ENCODE measurements at regions not wholly inside any gene's neighbourhood (a gene's known extent, or its start where the extent isn't known, plus 50 kb on each side); places are given as distances from the start of the nearest gene placed in this dataset.

DNA sequence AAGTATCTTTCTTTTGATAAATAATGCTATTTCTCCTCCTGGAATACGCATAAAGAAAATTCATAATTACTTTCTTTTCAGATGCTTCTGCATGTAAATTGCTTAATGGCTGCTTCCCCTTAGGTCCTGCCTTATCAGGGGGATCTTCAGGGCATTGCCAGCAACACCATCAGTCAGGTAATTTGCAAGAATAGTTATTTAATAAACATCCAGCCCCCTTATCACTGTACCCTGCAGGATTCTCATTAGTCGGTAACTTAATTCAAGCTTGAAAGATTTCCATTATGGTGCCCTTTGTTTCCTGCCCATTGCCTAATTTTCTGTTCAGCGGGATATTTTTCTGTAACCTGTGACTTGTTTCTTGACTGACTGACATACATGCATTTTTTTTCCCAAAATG, 414.5 kb downstream of the MFSD1 start:
- no peak overlapping the region for H3K27ac ChIP-seq (ENCODE audit: low read depth, low read length)
- TF ChIP-seq, protein P1, sequence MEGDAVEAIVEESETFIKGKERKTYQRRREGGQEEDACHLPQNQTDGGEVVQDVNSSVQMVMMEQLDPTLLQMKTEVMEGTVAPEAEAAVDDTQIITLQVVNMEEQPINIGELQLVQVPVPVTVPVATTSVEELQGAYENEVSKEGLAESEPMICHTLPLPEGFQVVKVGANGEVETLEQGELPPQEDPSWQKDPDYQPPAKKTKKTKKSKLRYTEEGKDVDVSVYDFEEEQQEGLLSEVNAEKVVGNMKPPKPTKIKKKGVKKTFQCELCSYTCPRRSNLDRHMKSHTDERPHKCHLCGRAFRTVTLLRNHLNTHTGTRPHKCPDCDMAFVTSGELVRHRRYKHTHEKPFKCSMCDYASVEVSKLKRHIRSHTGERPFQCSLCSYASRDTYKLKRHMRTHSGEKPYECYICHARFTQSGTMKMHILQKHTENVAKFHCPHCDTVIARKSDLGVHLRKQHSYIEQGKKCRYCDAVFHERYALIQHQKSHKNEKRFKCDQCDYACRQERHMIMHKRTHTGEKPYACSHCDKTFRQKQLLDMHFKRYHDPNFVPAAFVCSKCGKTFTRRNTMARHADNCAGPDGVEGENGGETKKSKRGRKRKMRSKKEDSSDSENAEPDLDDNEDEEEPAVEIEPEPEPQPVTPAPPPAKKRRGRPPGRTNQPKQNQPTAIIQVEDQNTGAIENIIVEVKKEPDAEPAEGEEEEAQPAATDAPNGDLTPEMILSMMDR (IDR thresholded peaks at IDR 0.05; ENCODE audit: extremely low read depth, low read depth, low read length), result no peak
- H3K27me3 ChIP-seq (ENCODE audit: insufficient read depth, low read length), result no peaks in the 10 kb centered on the region
- no peak for DNase-seq (ENCODE audit: insufficient read length, low spot score, missing footprints)
- no peak overlapping the region for H2AFZ ChIP-seq (ENCODE audit: low read length)
- no peaks in the 10 kb centered on the region for H3K79me2 ChIP-seq (ENCODE audit: insufficient read depth, low read length)
- H3K9me3 ChIP-seq (ENCODE audit: low read depth, low read length), result no peaks in the 10 kb centered on the region
- no peak overlapping the region for H3K4me2 ChIP-seq (ENCODE audit: insufficient read depth, low read length)
- no peak overlapping the region for H3K4me3 ChIP-seq (ENCODE audit: insufficient read depth, low read length)
- H3K4me1 ChIP-seq (ENCODE audit: insufficient read depth, low read length), result no peaks in the 10 kb centered on the region
- H4K20me1 ChIP-seq (ENCODE audit: insufficient read depth, low read length), result no peaks in the 10 kb centered on the region
- H3K36me3 ChIP-seq (ENCODE audit: insufficient read depth, low read length), result no peaks in the 10 kb centered on the region

DNA sequence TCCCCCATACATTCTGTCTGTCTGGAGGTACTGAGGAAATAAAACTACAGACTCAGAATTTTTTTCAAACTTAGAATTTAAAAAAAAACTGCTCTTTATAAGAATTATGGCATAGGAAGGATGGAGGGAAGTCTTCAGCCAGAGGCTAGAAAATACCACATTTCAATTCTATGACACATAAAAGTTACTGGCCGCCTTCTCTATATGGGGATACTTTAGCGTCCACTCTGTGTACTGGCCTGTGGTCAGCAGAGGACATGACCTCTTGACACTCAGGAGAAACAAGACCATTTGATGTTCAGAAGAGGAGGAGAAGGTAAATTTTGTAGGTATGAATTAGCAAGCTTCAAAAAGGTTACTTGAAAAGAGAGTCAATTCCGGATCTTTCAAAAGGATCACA, 417.4 kb downstream of the MFSD1 start:
- Histone ChIP-seq H3K4me3 (ENCODE audit: insufficient read depth, low read length) (no peak overlapping the region), H3K79me2 (ENCODE audit: insufficient read depth, low read length) (no peaks in the 10 kb centered on the region), H4K20me1 (ENCODE audit: insufficient read depth, low read length) (no peaks in the 10 kb centered on the region), H3K36me3 (ENCODE audit: insufficient read depth, low read length) (no peaks in the 10 kb centered on the region), H3K27ac (ENCODE audit: low read depth, low read length) (no peak overlapping the region), H3K27me3 (ENCODE audit: insufficient read depth, low read length) (no peaks in the 10 kb centered on the region), H3K9me3 (ENCODE audit: low read depth, low read length) (no peaks in the 10 kb centered on the region), H2AFZ (ENCODE audit: low read length) (no peak overlapping the region), H3K4me1 (ENCODE audit: insufficient read depth, low read length) (no peaks in the 10 kb centered on the region), H3K4me2 (ENCODE audit: insufficient read depth, low read length) (no peak overlapping the region)
- no peak for DNase-seq (ENCODE audit: insufficient read length, low spot score, missing footprints)
- TF ChIP-seq, protein P1 (IDR thresholded peaks at IDR 0.05; ENCODE audit: extremely low read depth, low read depth, low read length), result no peak

DNA sequence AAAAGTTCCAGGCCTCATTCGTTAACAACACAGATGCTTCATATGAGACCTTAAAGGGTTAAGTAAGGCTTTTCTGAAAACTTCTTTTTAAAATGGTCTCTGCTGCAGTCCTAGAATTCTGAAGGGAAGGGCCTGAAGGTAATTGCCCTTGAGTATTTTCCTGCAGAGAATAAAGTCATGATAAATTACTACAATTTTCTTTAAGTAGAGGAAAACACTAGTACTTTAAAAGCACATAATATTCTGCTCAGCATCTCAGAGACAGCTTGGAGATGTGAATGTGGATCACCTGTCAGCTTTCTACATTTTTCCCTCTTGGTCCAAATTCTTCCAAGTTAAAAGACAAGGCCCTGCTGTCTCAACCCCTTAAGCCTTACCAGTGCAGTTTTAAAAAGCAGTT, 419.5 kb downstream of the MFSD1 start:
- Histone ChIP-seq H3K4me1 (ENCODE audit: insufficient read depth, low read length) (no peaks in the 10 kb centered on the region), H3K27me3 (ENCODE audit: insufficient read depth, low read length) (no peaks in the 10 kb centered on the region), H3K79me2 (ENCODE audit: insufficient read depth, low read length) (no peaks in the 10 kb centered on the region), H3K36me3 (ENCODE audit: insufficient read depth, low read length) (no peaks in the 10 kb centered on the region), H3K4me3 (ENCODE audit: insufficient read depth, low read length) (no peak overlapping the region), H3K27ac (ENCODE audit: low read depth, low read length) (no peak overlapping the region), H2AFZ (ENCODE audit: low read length) (no peak overlapping the region), H4K20me1 (ENCODE audit: insufficient read depth, low read length) (no peaks in the 10 kb centered on the region), H3K9me3 (ENCODE audit: low read depth, low read length) (no peaks in the 10 kb centered on the region), H3K4me2 (ENCODE audit: insufficient read depth, low read length) (no peak overlapping the region)
- TF ChIP-seq, protein P1 (IDR thresholded peaks at IDR 0.05; ENCODE audit: extremely low read depth, low read depth, low read length), result no peak
- no peak for DNase-seq (ENCODE audit: insufficient read length, low spot score, missing footprints)

DNA sequence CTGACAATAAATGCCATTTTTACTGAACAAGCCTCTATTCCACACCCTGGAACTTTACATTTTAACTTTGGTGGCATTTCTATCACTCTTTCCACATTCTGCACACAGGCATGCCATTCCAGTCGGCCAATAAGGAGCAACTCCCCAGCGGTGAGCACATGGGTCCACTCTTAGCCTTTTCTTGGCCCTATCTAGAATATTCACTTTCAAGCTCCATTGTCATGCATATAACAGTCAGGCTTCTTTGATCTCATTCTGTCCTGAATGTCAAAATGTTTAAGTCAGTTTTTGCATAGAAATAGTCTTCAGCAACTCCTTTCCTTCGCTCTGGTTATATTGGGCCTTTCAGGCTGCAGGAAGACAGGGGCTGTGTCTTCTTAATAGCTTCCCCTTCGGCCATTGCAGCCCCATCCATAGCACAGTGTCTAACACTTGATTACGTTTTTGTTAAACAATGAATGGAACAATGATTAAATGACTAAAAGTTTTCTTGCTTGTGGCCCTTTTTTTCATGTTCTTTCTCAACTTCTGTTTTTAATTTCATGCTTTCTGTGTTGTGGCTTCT, 427.3 kb downstream of the MFSD1 start:
- Histone ChIP-seq H3K27ac (ENCODE audit: low read depth, low read length) (no peak overlapping the region), H3K9me3 (ENCODE audit: low read depth, low read length) (no peaks in the 10 kb centered on the region), H3K36me3 (ENCODE audit: insufficient read depth, low read length) (no peaks in the 10 kb centered on the region), H4K20me1 (ENCODE audit: insufficient read depth, low read length) (no peaks in the 10 kb centered on the region), H3K27me3 (ENCODE audit: insufficient read depth, low read length) (no peaks in the 10 kb centered on the region), H3K4me2 (ENCODE audit: insufficient read depth, low read length) (no peak overlapping the region), H3K4me3 (ENCODE audit: insufficient read depth, low read length) (no peak overlapping the region), H3K79me2 (ENCODE audit: insufficient read depth, low read length) (no peaks in the 10 kb centered on the region), H2AFZ (ENCODE audit: low read length) (no peak overlapping the region), H3K4me1 (ENCODE audit: insufficient read depth, low read length) (peaks cover under 1% of the 10 kb centered on the region)
- TF ChIP-seq, protein P1 (IDR thresholded peaks at IDR 0.05; ENCODE audit: extremely low read depth, low read depth, low read length), result no peak
- peak; percentile 31 for DNase-seq (ENCODE audit: insufficient read length, low spot score, missing footprints)

Measured in osteoblast (primary cell).